ENCODE measurements at regions not wholly inside any gene's neighbourhood (a gene's known extent, or its start where the extent isn't known, plus 50 kb on each side); places are given as distances from the start of the nearest gene placed in this dataset.
A peak's percentile ranks its signal among the peaks of the same experiment; 100 is the strongest.

DNA sequence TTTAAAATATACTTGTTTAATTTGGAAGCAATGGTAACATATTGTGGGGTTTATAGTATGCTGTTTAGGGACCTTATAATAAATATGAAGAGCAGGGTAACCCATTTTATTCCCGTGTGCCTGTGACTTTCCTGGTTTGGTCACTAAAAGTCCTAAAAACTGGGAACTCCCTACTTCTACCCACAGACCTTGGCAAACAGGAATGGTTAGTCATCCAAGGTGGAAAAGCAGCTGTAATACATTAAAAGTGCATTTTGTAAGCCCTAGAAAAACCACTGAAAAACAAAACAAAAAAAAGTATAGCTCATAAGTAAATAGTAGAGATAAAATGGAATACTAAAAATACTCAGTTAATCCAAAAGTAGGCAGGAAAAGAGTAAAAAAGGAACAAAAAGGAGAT is 538.9 kb downstream of the LMO4 start:
- no peak for DNase-seq (ENCODE audit: low spot score)

DNA sequence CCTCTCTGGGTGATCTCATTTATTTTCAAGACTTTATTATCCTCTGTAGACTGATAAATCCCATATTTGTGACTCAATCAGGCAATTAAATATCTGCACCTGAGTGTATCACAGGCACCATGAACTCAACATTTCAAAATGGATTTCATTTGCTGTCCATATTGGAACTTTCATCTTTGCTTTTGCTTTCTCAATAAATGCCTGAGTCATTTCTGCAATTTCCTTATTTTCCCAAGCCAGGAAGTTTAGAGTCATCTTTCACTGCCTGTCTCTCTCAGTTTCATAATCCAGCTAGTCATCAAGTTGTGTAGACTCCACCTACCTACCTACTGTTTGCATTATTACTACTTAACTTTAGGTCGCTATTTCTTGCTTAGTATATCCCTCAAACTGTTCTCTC is 540.9 kb downstream of the LMO4 start:
- no peak for DNase-seq (ENCODE audit: low spot score)

DNA sequence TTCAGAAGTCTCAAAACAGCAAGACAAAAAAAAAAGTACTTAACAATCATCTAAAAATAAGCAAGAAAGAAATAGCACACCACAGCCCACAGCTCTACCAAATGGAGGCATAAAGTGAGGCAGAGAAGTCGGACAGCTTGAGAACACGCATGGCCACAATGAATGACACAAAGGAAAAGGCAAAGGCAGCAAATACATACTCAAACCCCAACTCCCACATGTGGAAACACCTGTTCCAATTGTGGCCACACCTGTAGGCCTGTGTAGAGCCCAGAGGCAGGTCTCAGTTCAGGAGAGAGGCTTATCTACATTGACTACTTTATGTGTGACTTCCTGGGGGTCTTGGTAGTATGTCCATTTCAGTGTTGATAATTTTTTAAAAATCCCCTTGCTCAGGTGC is 543.5 kb downstream of the LMO4 start:
- no peak for DNase-seq (ENCODE audit: low spot score)

DNA sequence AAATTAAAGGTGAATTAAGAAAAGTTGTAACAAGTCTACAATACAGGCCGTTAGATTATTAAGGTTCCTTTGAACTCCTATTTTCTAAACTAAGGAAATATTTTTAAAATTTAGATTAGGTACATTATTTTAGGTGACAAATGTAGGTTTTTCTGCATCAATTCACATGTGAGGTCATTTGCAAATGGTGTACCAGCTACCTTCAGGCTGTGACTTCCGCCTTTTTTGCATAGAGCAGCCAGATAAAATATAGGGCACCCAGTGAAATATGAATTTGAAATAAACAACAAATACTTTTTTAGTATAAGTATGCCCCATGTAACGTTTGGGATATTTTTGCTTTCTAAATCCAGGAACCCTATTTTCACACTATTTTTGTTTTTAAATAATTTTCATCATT is 544.0 kb downstream of the LMO4 start:
- no peak for DNase-seq (ENCODE audit: low spot score)

DNA sequence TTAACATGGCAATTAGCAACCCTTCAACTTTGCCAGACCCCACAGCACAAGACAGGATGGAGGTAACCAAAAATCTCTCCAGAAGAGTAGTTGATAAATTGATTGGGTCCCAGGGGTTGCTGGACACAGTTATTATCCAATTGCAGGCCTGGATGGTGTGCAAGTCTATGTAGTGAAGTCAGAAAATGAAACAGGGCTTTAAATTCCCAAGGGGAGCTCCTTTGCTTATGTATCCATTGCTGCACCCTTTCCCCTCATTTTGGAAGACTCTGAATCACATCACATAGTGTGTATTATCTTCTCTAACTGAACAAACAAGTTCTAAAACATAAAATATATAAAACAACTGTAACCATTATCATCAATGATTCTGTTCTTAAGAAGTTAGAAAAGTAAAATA is 550.2 kb downstream of the LMO4 start:
- DNase-seq (ENCODE audit: low spot score) = no peak

DNA sequence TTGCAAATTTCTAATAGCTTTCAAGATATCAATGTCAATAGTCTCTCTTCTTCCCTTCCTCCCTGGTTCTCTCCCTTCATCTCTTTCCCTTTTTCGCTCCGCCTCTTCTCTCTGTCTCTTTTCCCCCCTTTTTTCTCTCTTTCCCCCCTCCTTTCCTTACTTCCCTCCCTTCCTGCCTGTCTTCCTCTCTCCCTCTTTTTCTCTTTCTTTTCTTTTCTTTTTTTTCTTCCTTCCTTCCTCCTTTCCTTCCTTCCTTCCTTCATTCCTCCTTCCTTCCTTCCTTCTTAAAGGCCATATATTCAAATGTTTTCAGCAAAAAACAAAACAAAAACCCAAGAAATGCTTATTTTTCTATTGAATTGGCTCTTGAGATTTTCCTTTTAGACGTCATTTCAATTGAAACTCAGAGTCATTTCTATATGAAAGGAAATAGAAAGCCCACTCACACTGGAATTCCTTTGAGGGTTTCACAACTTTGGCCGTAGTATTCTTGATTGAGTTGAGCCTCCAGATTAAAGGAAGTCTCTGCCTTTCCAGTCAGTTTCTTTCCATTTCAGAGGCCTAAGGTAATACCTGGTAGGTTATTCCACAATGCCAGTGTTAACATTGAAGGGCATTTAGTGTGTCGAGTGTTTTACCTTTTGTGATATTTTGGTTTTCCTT is 551.5 kb downstream of the LMO4 start:
- DNase-seq (ENCODE audit: low spot score) = no peak

DNA sequence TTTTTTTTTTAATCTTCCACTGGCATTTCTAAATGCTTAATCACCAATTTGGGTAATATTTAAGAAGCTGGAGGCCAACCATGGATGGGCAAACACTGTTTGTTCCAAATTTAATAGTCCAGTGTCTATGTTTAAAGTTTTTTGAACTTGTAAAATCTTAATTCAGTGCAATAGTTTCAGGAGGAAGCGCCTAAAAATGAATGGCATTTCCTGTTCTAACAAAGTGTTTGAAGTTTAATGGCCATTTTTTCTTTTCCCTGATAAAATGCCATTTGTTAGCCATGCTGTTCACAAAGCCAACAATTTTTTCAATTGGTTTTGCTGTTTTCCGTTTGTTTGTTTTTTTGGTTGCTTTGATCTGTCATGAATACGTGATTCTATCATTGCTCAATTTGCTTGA is 552.1 kb downstream of the LMO4 start:
- no peak for DNase-seq (ENCODE audit: low spot score)

DNA sequence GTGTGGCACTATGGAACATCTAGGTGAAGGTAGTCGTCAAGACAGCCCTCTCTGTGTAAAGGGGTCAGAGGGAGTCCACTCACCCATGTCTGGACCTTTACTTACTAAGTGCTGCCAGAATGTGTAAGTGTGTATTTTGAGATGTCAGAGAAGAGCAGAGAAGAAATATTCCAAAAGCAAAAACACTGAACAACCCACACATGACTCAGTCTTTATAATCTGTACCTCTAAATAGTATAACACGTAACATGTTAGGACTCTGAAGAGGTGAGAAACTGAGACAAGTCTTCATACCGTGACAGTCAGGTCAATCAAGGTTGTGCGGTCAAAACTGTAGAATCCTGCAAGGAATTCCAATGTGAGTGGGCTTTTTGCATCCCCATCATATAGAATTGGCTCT is 555.2 kb downstream of the LMO4 start:
- no peak for DNase-seq (ENCODE audit: low spot score)

DNA sequence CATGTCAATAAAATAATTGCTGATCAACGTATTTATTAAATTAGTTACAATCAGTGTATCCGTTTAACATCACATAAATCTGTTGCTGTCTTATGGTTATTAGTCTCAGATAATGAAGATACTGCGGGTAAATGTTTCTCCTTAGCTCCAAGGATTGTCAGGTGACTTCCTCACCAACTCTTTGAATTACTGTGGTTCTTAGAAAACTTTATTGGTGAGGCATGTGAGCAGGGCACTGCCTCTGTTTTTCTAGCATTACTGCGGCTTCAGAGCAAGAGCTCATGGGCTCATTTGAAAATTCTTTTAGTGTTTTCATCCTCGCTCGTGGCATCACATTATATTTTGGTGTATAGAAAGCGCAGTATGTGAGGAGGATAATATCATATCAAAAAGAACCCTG is 555.9 kb downstream of the LMO4 start:
- DNase-seq (ENCODE audit: low spot score) = no peak

DNA sequence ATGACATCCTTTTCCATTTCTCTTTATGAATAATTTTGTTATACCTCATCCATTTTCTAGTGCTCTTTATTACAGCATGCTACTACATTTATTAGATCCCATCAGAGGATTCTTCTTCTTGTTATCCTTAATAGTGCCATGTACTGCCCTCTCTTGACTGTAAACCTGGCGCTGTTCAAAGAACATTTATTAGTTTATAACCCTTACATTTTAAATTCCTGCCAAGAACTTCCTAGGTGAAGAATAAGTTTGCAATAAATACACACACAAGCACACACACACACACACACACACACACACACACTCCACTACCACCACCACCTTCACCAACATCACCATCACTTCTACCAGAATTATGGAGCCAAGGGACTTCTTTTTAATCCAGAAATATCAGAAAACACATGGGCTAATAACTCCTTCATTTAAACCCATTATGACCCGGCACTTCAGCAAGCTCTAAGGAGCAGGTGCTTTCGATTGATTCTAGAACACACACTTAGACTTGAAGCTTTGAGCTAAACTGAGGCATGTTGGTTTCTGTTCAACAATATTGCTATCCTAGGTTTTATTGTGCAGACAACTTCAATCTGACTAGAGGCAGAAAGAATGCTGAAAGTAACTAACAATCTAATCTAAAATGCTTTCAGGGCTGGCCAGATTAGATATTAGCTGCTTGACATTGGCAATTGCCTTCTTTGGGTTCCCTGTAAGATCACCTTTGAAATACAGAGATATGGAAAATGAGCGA is 556.8 kb downstream of the LMO4 start:
- no peak for DNase-seq (ENCODE audit: low spot score)

DNA sequence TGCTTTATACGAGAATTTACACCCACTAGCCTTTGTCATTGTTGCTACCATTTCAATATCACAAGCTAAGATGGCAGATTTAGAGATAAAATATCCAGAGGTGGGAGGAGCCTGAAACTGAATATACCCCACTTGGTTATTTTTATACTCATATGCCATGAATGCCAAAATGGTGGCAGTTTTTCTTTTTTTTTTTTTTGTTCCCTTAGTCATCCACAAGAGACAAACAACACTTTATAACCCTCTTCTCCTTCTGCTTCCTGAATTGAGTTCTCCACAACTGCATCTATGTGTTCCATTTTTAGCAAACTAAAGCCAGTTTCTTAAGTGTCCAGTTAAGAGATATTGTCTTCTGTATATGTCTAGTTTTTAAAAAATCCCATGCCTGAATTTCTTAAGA is 558.4 kb downstream of the LMO4 start:
- DNase-seq (ENCODE audit: low spot score) = no peak

DNA sequence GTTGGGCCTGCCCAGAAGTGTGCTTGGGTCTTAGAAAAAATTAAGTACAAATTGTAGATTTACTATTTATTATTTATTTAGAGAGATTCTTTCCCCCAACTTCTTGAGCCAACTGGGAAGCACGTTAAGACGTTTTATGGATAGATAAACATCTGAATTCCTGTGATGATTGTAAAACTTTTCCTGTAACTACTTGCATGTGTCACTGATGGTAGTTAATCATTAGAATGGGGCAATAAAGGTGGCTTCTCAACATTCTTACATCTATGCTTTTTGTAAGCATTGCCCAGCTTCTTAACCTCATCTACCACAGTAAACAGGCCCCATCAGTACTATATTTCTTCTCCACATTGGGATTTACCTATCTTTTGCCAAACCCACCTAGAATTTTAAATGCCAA is 559.8 kb downstream of the LMO4 start:
- DNase-seq (ENCODE audit: low spot score) = no peak

DNA sequence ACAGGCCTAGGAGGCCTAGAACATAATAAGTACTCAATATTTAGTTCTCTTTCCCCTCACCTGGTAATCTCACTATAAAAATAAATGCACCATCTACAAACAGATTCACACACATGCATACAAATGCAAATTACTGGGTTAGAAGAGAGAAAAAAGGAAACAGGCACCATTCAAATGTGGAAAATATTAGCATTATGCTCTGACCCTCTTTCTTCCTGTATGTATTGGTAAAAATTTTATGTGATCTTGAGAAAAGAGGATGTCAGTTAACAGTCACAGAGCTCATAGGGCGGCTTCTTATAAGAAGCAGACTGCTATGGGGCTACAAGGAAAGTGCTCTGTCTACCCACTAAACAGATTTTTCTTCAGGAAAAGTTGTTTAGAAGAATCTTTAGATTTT is 565.4 kb downstream of the LMO4 start:
- no peak for DNase-seq (ENCODE audit: low spot score)

DNA sequence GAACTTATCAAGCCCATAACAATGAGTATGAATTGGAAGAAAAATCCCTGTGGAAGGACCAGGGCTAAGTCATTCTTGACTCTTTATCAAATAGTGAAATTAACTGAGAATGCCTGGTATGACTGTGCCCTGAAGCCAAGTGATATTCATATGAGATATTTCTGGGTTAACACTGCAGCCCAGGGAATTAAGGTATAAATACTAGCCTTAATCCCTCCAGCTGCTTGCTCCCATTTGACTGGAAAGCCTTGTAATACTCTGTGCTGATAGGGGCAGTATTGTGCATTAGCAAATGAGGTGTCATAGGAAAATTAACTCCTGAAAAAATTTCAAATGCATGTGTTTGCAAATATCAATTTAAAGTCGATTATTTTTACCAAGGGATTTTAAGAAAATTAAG is 568.8 kb downstream of the LMO4 start:
- DNase-seq (ENCODE audit: low spot score) = no peak

DNA sequence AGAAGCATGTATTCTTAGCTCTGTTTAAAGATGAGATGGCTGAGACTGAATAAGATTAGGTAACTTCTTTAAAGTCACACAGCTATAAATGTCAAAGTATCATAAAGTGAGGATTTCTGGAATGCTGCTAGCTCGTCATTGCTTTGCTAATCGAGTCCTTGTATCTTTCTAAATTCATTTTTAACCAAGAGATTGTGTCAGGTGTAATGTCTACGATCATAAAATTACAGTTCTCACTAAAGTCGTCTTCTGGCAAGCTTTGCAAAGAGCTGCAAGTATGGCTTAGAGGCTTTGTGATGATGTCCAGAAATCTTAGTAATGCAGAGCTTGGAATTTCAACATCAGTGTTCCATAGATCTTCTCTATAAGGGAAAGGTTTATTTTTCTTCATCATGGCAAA is 569.8 kb downstream of the LMO4 start:
- DNase-seq (ENCODE audit: low spot score) = no peak

DNA sequence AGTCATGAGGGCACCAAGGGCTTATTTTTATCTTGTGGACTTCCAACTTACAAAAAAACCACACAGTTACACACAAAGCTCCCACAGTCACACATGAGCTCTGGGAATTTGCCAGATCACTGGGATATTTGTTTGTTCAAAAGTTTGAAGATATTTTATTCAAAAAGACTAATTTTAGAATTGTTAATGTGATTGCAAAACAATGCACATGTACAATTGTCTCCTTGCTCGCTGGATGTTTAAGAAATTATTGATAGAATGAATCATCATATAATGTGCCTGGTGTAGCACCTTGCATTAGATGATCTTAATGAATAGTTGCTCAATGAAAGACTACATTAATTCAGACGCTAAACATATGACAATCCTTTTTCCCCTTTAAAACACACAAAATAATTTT is 570.3 kb downstream of the LMO4 start:
- DNase-seq (ENCODE audit: low spot score) = no peak

DNA sequence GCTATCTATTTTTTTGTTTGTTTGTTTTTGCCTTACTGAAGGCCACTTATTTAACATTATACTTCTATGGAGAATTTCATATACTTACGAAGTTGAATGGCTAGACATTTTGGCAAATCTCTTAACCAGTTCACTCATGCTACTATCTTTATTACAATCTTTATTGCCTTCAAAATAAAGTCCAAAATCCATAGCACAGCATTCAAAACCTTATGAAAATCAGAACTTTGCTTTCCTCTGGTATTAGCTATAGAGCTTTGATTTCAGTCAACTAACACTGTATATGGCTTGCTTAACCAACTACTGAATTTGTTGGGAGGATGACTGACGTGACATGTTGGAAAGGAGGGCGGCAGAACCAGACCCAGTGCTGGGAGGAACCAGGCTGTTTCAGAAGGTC is 571.1 kb downstream of the LMO4 start:
- no peak for DNase-seq (ENCODE audit: low spot score)

DNA sequence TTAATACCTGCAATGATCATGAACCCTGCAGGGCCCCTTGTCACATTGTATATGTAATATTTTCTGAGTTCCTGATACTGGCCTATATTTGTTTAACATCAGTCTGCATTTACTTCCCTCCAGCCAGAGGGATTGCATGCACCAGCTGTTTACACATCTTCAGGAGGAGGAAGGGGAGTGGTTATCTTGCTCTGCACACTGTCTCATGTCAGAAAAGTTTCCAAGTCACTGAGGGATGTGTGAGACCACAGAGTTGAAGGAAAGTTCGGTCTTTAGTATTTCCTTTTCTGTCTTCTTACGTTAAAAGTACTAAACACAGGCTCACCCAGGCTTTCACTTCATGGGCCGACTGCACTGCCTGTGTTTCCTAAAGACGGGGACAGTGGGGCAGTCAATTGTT is 574.1 kb downstream of the LMO4 start:
- DNase-seq (ENCODE audit: low spot score) = no peak

DNA sequence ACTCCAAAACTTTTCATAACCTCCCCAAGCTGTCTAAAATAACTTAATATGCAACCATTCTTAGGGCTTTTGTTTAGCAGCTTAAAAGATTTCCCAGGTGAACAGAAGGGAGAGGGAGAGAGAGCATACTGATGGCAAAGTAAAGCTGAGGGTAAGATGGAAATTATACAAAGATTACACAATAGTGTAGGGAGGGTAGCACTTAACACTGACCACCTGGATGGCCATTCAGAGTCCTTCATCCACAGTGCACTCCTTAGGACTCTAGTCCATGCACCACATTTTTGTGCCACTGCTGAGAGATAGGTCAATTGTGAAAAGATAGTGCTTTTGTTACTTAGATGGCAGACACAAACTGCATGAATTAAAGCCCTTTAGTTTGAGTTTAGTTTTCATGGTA is 574.6 kb downstream of the LMO4 start:
- DNase-seq (ENCODE audit: low spot score) = no peak

DNA sequence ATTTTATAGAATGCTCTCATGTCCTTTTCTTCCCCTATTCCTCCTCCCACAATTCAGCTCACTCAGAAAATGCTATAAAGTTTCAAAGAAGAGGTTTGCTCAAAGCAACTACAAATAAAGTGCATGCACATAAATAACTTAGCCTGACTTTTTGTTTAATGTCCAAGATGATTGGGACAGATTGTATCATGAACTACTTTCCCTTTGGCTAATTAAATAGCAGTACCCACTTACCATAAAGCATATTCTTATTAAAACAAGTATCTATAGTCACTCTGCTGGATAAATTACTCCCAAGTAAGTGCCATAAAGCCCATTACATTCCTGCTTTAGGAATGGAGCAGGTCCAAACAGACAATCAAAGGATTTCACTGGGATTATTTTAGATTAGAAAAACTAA is 576.0 kb downstream of the LMO4 start:
- DNase-seq (ENCODE audit: low spot score) = no peak

DNA sequence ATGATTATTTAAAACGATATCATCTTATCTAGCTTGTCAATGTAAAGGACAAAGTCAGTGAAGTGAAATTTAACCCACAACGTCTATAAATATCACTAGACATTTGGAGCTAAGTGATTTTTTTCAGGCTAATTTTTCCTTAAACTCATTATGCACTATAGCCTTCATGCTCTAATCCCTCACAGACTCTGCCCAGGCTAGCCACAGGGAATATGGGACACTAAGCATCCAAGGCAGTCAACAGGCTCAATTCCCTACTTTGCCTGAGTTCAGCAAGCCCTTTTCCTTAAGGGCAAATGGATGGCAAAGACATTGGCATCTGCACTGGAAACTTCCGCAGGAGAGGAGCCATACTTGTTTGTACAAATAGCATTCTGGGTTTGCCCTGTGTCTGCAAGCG is 577.0 kb downstream of the LMO4 start:
- DNase-seq (ENCODE audit: low spot score) = peak; percentile 73

DNA sequence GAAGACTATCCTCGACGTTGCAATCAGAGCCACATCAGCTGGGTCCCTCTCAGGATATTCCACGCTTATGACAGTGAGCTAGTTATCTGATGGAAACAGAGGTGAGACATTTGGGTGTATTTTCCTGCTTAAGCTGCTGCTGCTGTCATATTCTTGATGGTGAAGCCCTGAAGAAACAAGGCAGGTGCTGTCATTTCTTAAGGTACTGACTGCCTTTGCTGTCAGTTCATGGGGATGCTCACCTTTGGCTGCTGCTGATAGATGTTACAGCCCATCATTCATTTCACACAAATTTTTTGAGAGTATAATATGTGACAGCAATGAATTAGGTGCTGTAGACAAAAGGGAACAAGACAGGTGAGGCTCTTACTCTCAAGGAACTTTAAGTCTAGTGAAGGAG is 577.4 kb downstream of the LMO4 start:
- no peak for DNase-seq (ENCODE audit: low spot score)

DNA sequence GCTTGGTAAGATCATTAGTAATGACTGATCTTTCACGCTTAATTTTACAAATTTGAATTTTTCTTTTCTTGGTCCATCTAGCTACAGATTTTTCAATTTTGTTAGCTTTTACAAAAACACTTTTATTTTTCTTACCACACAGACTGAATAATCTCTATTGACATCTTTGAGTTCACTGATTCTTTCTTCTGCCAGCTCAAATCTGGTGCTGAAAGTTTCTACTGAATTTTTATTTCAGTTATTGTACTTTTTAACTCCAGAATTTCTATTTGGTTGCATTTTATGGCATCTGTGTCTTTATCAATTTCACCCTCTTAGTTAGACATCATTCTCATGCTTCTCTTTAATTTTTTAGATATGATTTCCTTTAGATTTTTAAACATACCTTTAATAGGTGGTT is 584.7 kb downstream of the LMO4 start:
- no peak for DNase-seq (ENCODE audit: low spot score)

DNA sequence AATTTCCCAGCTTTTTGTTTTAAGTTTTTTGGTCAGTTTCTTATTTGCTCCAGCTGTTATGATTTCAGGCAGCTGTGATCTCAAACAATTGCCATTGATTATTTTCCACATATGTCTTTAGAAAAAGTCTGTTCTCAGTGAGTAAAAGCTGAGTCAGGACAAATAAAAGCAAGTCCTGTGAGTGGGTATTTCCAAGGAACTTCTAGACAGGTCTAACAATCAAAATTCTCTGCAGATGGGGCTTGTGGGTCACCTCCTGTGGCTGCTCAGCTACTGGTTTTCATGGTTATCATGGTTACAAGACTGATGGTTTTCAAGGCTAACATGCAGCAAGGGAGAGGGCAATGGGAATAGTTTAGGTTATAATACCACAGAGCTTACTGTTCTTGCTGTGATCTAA is 585.7 kb downstream of the LMO4 start:
- no peak for DNase-seq (ENCODE audit: low spot score)

Data from SK-N-DZ (cell line).